ENCODE measurements at regions not wholly inside any gene's neighbourhood (a gene's known extent, or its start where the extent isn't known, plus 50 kb on each side); places are given as distances from the start of the nearest gene placed in this dataset.

DNA sequence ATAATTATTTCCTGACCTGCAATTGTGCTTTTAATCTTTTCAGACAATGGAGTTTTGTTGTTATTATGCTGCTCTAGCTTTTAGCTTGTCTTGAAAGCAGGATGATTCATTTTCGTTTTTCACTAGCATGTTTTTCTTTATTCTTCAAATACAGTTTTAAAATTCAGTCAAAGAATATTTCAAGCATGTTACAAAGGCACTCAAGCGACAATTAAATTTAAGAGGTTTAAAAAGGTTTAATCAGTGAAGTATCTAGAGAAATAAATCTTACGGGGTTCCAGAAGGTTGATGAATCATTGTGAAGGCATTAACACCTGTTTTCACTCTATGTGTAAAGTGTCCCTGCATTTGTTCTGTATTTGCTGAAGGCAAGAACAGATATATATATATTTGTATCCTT, 390.7 kb upstream of the TMEFF2 start:
- TF ChIP-seq, protein P1, sequence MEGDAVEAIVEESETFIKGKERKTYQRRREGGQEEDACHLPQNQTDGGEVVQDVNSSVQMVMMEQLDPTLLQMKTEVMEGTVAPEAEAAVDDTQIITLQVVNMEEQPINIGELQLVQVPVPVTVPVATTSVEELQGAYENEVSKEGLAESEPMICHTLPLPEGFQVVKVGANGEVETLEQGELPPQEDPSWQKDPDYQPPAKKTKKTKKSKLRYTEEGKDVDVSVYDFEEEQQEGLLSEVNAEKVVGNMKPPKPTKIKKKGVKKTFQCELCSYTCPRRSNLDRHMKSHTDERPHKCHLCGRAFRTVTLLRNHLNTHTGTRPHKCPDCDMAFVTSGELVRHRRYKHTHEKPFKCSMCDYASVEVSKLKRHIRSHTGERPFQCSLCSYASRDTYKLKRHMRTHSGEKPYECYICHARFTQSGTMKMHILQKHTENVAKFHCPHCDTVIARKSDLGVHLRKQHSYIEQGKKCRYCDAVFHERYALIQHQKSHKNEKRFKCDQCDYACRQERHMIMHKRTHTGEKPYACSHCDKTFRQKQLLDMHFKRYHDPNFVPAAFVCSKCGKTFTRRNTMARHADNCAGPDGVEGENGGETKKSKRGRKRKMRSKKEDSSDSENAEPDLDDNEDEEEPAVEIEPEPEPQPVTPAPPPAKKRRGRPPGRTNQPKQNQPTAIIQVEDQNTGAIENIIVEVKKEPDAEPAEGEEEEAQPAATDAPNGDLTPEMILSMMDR (IDR thresholded peaks at IDR 0.05) = no peak
- no peak for TF ChIP-seq EZH2 (IDR thresholded peaks at IDR 0.05; ENCODE audit: borderline replicate concordance, insufficient read depth, low read depth, low read length, poor library complexity, severe bottlenecking)

Data from B cell (primary cell).